H1 (cell line): ENCODE measurements at regions not wholly inside any gene's neighbourhood (a gene's known extent, or its start where the extent isn't known, plus 50 kb on each side); places are given as distances from the start of the nearest gene placed in this dataset.

Experiments used
- CTCF ChIA-PET: fragments of 300-600 bp; sonication (Branson Sonifier 250); formaldehyde crosslinking; loops from one replicate; lab custom pipeline; 2021; ENCODE audit not compliant: partially characterized antibody; lab: Charles Lee
- POLR2A ChIA-PET: fragments of 300-600 bp; sonication (Branson Sonifier 250); formaldehyde crosslinking; loops from one replicate; lab custom pipeline; 2021; ENCODE audit warnings: inconsistent platforms; ENCODE audit not compliant: partially characterized antibody; lab: Charles Lee
- DNase-seq, 2 experiments: peaks; one replicate each; pipeline versions ENCODE4 v3.0.0 to v3.0.0-alpha.2; 2010 to 2022; ENCODE audit warnings: low spot score in 2 of 2, low read depth in 1 of 2, mixed read lengths in 1 of 2
- FAIRE-seq: peaks from 2 replicates; lab custom pipeline; 2011; peaks lifted over from hg19 to GRCh38; lab: Jason Lieb, UNC
- H2AFZ ChIP-seq: 2 replicates; pipeline ENCODE4 v1.8.1; 2012; ENCODE audit warnings: low read length, inconsistent platforms
- H2AK5ac ChIP-seq: 2 replicates; pipeline ENCODE4 v1.6.1; 2013; ENCODE audit warnings: low read depth, low read length
- H2BK120ac ChIP-seq: replicated peaks from 2 replicates; pipeline ENCODE3; 2013; ENCODE audit warnings: low read depth, low read length, inconsistent platforms
- H2BK12ac ChIP-seq: 2 replicates; pipeline ENCODE4 v1.6.1; 2013; ENCODE audit warnings: low read depth, low read length
- H2BK15ac ChIP-seq: 2 replicates; pipeline ENCODE4 v1.6.1; 2013; ENCODE audit warnings: low read length
- H2BK20ac ChIP-seq: 2 replicates; pipeline ENCODE4 v1.6.1; 2013; ENCODE audit warnings: low read length
- H2BK5ac ChIP-seq: 2 replicates; pipeline ENCODE4 v1.6.1; 2013; ENCODE audit warnings: low read depth, low read length
- H3K14ac ChIP-seq: 2 replicates; pipeline ENCODE4 v1.6.1; 2013; ENCODE audit warnings: inconsistent platforms; ENCODE audit not compliant: insufficient read length
- H3K18ac ChIP-seq: 2 replicates; pipeline ENCODE4 v1.6.1; 2013; ENCODE audit warnings: low read length; ENCODE audit errors: extremely low read depth
- H3K23ac ChIP-seq: 2 replicates; pipeline ENCODE4 v1.6.1; 2013; ENCODE audit warnings: inconsistent platforms; ENCODE audit not compliant: insufficient read length
- H3K23me2 ChIP-seq: 2 replicates; pipeline ENCODE4 v1.6.1; 2013; ENCODE audit warnings: low read depth, low read length
- H3K27ac ChIP-seq: 2 replicates; pipeline ENCODE4 v1.6.1; 2011; ENCODE audit warnings: low read depth, low read length, inconsistent platforms
- H3K27me3 ChIP-seq, 4 experiments: replicated peaks in 1 of 4; 1 replicate in 1 of 4; 2 replicates in 3 of 4; pipeline versions ENCODE4 v1.6.1 to v1.8.1; 2011 to 2013; ENCODE audit warnings: low read length in 3 of 4, mild to moderate bottlenecking in 3 of 4, inconsistent platforms in 2 of 4, mixed read lengths in 2 of 4, moderate library complexity in 1 of 4; ENCODE audit not compliant: control insufficient read depth in 3 of 4, insufficient read depth in 3 of 4; ENCODE audit errors: extremely low read depth in 1 of 4
- H3K36me3 ChIP-seq, 4 experiments: 2 replicates each; pipeline versions ENCODE4 v1.6.1 to v1.8.1; 2011 to 2013; ENCODE audit warnings: mild to moderate bottlenecking in 4 of 4, low read length in 3 of 4, moderate library complexity in 2 of 4, control low read depth in 1 of 4, inconsistent platforms in 1 of 4; ENCODE audit not compliant: insufficient read depth in 4 of 4, control insufficient read depth in 2 of 4
- H3K4ac ChIP-seq: replicated peaks from 2 replicates; pipeline ENCODE3; 2013; ENCODE audit warnings: low read length, low read depth, mixed read lengths, inconsistent platforms; ENCODE audit not compliant: insufficient read length
- H3K4me1 ChIP-seq, 4 experiments: replicated peaks in 1 of 4; 1 replicate in 1 of 4; 2 replicates in 3 of 4; pipeline versions ENCODE4 v1.6.1 to v1.8.1; 2011 to 2013; ENCODE audit warnings: low read length in 3 of 4, inconsistent platforms in 2 of 4, mixed read lengths in 1 of 4; ENCODE audit not compliant: insufficient read depth in 4 of 4, control insufficient read depth in 3 of 4
- H3K4me2 ChIP-seq, 2 experiments: 2 replicates each; pipeline versions ENCODE4 v1.6.1 to v1.8.1; 2011 to 2013; ENCODE audit warnings: low read depth in 2 of 2, low read length in 2 of 2, control low read depth in 1 of 2, inconsistent platforms in 1 of 2, mild to moderate bottlenecking in 1 of 2; ENCODE audit not compliant: insufficient read depth in 1 of 2
- H3K4me3 ChIP-seq, 4 experiments: fragments of 200-600, 300-600 bp in 1 of 4; sonication (generic), shearing (Covaris generic), sonication (Bioruptor Twin) in 1 of 4; 2 replicates each; pipeline versions ENCODE4 v1.5.1 to v1.8.1; 2011 to 2016; ENCODE audit warnings: low read length in 4 of 4, low read depth in 3 of 4, control low read depth in 2 of 4, inconsistent platforms in 2 of 4, mild to moderate bottlenecking in 2 of 4, mixed read lengths in 1 of 4, moderate library complexity in 1 of 4; ENCODE audit not compliant: insufficient read depth in 2 of 4; ENCODE audit errors: extremely low read depth in 1 of 4
- H3K56ac ChIP-seq: replicated peaks from 2 replicates; pipeline ENCODE3; 2013; ENCODE audit warnings: low read depth, mild to moderate bottlenecking, mixed read lengths, low read length, inconsistent platforms; ENCODE audit not compliant: insufficient read length
- H3K79me1 ChIP-seq: 2 replicates; pipeline ENCODE4 v1.6.1; 2013; ENCODE audit warnings: low read depth, low read length, control low read depth
- H3K79me2 ChIP-seq, 2 experiments: 2 replicates each; pipeline versions ENCODE4 v1.6.1 to v1.8.1; 2012 to 2013; ENCODE audit warnings: low read length in 2 of 2, mild to moderate bottlenecking in 2 of 2, inconsistent platforms in 1 of 2; ENCODE audit not compliant: insufficient read depth in 2 of 2, control insufficient read depth in 1 of 2
- H3K9ac ChIP-seq, 4 experiments: replicated peaks in 1 of 4; 1 replicate in 1 of 4; 2 replicates in 3 of 4; pipeline versions ENCODE4 v1.6.1 to v1.8.1; 2011 to 2013; ENCODE audit warnings: low read depth in 3 of 4, low read length in 3 of 4, control low read depth in 2 of 4, mild to moderate bottlenecking in 2 of 4, moderate library complexity in 2 of 4, inconsistent platforms in 1 of 4; ENCODE audit errors: extremely low read depth in 1 of 4
- H3K9me3 ChIP-seq, 2 experiments: 2 replicates each; pipeline versions ENCODE4 v1.6.1 to v1.8.1; 2012 to 2013; ENCODE audit warnings: mild to moderate bottlenecking in 2 of 2, moderate library complexity in 2 of 2, control low read depth in 1 of 2, inconsistent platforms in 1 of 2, low read depth in 1 of 2, low read length in 1 of 2, mixed read lengths in 1 of 2; ENCODE audit not compliant: insufficient read depth in 2 of 2
- H4K20me1 ChIP-seq, 2 experiments: replicated peaks in 1 of 2; 2 replicates each; pipeline versions ENCODE3 to v1.8.1; 2011 to 2013; ENCODE audit warnings: inconsistent platforms in 2 of 2, low read length in 2 of 2, mild to moderate bottlenecking in 1 of 2; ENCODE audit not compliant: insufficient read depth in 2 of 2, control insufficient read depth in 1 of 2
- H4K5ac ChIP-seq: 2 replicates; pipeline ENCODE4 v1.6.1; 2013; ENCODE audit warnings: low read length, low read depth, mixed read lengths, inconsistent platforms; ENCODE audit not compliant: insufficient read length
- H4K8ac ChIP-seq: 2 replicates; pipeline ENCODE4 v1.8.0; 2013; ENCODE audit warnings: mild to moderate bottlenecking, moderate library complexity, low read length, inconsistent platforms; ENCODE audit not compliant: insufficient read depth; ENCODE audit errors: extremely low read depth
- H4K91ac ChIP-seq: replicated peaks from 2 replicates; pipeline ENCODE3; 2013; ENCODE audit warnings: low read length, mixed read lengths, inconsistent platforms; ENCODE audit not compliant: insufficient read length
- ASH2L ChIP-seq: fragments of 200-600, 300-600 bp; sonication (generic); IDR thresholded peaks from one replicate; pipeline ENCODE4 v1.7.1; 2017; ENCODE audit warnings: low read length
- ATF3 ChIP-seq: IDR thresholded peaks from 2 replicates; pipeline ENCODE4 v1.6.1; 2011; ENCODE audit warnings: low read depth, mild to moderate bottlenecking, low read length; ENCODE audit not compliant: insufficient read depth
- CTBP2 ChIP-seq: IDR thresholded peaks from 2 replicates; pipeline ENCODE4 v1.7.0; 2011; ENCODE audit warnings: borderline replicate concordance, mild to moderate bottlenecking, moderate library complexity, mixed read lengths, low read length; ENCODE audit not compliant: insufficient read depth, insufficient read length
- KDM1A ChIP-seq: fragments of 200-600, 300-600 bp; sonication (generic); IDR thresholded peaks from 2 replicates; pipeline ENCODE4 v1.7.1; 2016; ENCODE audit warnings: mild to moderate bottlenecking, low read length, borderline replicate concordance
- PHF8 ChIP-seq: fragments of 200-600 bp; sonication (generic); conservative IDR thresholded peaks from 2 replicates; pipeline ENCODE4 v1.7.1; 2012; ENCODE audit warnings: low read depth, mild to moderate bottlenecking, inconsistent platforms, low read length, moderate library complexity
- POLR2AphosphoS5 ChIP-seq: IDR thresholded peaks from 2 replicates; pipeline ENCODE4 v1.6.1; 2011; ENCODE audit warnings: low read depth, low read length
- POU5F1 ChIP-seq: IDR thresholded peaks from 2 replicates; pipeline ENCODE4 v1.6.1; 2011; ENCODE audit warnings: low read depth, mild to moderate bottlenecking, low read length, moderate library complexity
- RAD21 ChIP-seq, 2 experiments: IDR thresholded peaks in 1 of 2; conservative IDR thresholded peaks in 1 of 2; 2 replicates each; pipeline ENCODE4 v1.6.1; 2011; ENCODE audit warnings: low read depth in 2 of 2, low read length in 2 of 2, improper control_type of control experiment in 1 of 2, inconsistent platforms in 1 of 2, mild to moderate bottlenecking in 1 of 2, moderate library complexity in 1 of 2
- RNF2 ChIP-seq: fragments of 200-900, 300-1000 bp; sonication (generic); IDR thresholded peaks from 2 replicates; pipeline ENCODE4 v1.7.1; 2016; ENCODE audit warnings: borderline replicate concordance, low read depth, mild to moderate bottlenecking, antibody characterized with exemption, low read length; ENCODE audit not compliant: poor library complexity, severe bottlenecking; ENCODE audit errors: missing control alignments
- SIN3A ChIP-seq, 2 experiments: IDR thresholded peaks in 1 of 2; conservative IDR thresholded peaks in 1 of 2; 2 replicates each; pipeline ENCODE4 v1.6.1; 2011 to 2012; ENCODE audit warnings: low read length in 2 of 2, improper control_type of control experiment in 1 of 2, low read depth in 1 of 2, mild to moderate bottlenecking in 1 of 2
- SP2 ChIP-seq: IDR thresholded peaks from 2 replicates; pipeline ENCODE4 v1.6.1; 2012; ENCODE audit warnings: mild to moderate bottlenecking, low read length, inconsistent platforms
- TCF12 ChIP-seq: IDR thresholded peaks from 2 replicates; pipeline ENCODE4 v1.6.1; 2011; ENCODE audit warnings: low read depth, mild to moderate bottlenecking, low read length
- WGBS, 2 experiments: shearing (Covaris generic) in 1 of 2; methylation state at CpG; one replicate each; pipeline versions ENCODE4 v1.1.6 to v1.1.7; 2013 to 2015; ENCODE audit warnings: low lambda C conversion rate in 2 of 2, mixed read lengths in 2 of 2, inconsistent platforms in 1 of 2, low coverage in 1 of 2, missing lambda C conversion rate in 1 of 2; ENCODE audit not compliant: insufficient replicate concordance in 2 of 2, insufficient coverage in 1 of 2, insufficient read length in 1 of 2; ENCODE audit errors: extremely low coverage in 1 of 2, missing lambda C conversion rate in 1 of 2; 5-methylcytosine and 5-hydroxymethylcytosine counted together

GRCh38 chrX:6456196-6456595 lies 78.7 kb downstream of the VCX3A start:
- Histone ChIP-seq H2AFZ (no peak overlapping the region), H3K23me2 (no peaks in the 10 kb centered on the region), H3K9me3 (no peaks in the 10 kb centered on the region), H3K27me3 (no peaks in the 10 kb centered on the region), H3K56ac (no peak overlapping the region), H4K5ac (no peak overlapping the region), H3K23ac (no peak overlapping the region), H3K4me3 (no peak overlapping the region), H3K27ac (no peak overlapping the region), H3K36me3 (no peaks in the 10 kb centered on the region), H4K20me1 (no peaks in the 10 kb centered on the region), H2AK5ac (no peak overlapping the region), H3K79me1 (no peaks in the 10 kb centered on the region), H3K4me1 (no peaks in the 10 kb centered on the region; a peak in 1 of 7 replicates), H2BK12ac (no peak overlapping the region), H4K91ac (no peak overlapping the region), H3K14ac (no peak overlapping the region), H2BK20ac (no peak overlapping the region), H3K9ac (no peak overlapping the region), H2BK5ac (no peak overlapping the region), H4K8ac (no peak overlapping the region), H2BK120ac (no peak overlapping the region), H2BK15ac (no peak overlapping the region), H3K4me2 (no peak overlapping the region), H3K18ac (no peak overlapping the region), H3K79me2 (no peaks in the 10 kb centered on the region), H3K4ac (no peak overlapping the region)
- CTCF ChIA-PET, result interaction anchor here (0.5 kb wide), 1 partner anchor 190 kb away, joined by 3 read pairs; no protein-coding TSS in a partner anchor
- DNase-seq, result no peak
- no peak for TF ChIP-seq ASH2L
- no peak for TF ChIP-seq KDM1A
- TF ChIP-seq PHF8, result no peak
- no peak for TF ChIP-seq CTBP2
- no peak for TF ChIP-seq TCF12
- TF ChIP-seq POU5F1, result no peak
- no peak for TF ChIP-seq SIN3A (conservative IDR thresholded peaks at IDR 0.05 in 1 of 2, IDR thresholded peaks at IDR 0.05 in 1 of 2; ENCODE audit: low read depth in 1 of 2, low read length in 2 of 2)
- TF ChIP-seq SP2, result no peak
- TF ChIP-seq RNF2, result no peak
- no peak for TF ChIP-seq POLR2AphosphoS5
- TF ChIP-seq ATF3, result no peak
- no peak for TF ChIP-seq RAD21 (IDR thresholded peaks at IDR 0.05 in 1 of 2, conservative IDR thresholded peaks at IDR 0.05 in 1 of 2; ENCODE audit: low read depth in 2 of 2, low read length in 2 of 2)
- no peak for FAIRE-seq
- 94% methylated on average over 4 of the region's 6 CpGs; no CpG with 5 or more reads in 1 of the 2 experiments for WGBS, 2 experiments
- POLR2A ChIA-PET, result no interaction called here
